ENCODE measurements at regions not wholly inside any gene's neighbourhood (a gene's known extent, or its start where the extent isn't known, plus 50 kb on each side); places are given as distances from the start of the nearest gene placed in this dataset.

DNA sequence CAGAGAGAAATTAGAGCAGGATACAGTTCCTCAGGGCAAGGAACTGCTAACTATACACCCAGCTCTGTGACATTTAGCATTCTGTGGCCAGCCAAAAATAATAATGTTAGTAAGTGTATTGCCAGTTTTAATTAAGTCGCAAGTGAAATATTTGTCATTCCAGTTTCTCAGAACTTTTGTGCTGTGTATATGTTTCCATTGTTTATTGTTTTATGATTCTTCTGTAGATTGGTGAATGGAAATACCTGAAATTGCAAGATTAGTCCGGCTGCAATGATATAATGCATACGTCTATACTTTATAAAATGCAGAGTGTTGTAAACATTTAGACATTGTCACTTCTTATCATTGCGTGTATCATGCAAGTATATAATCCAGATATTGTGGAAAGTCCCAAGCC lies 351.3 kb upstream of the GRM7 start:
- TF ChIP-seq, protein P1, sequence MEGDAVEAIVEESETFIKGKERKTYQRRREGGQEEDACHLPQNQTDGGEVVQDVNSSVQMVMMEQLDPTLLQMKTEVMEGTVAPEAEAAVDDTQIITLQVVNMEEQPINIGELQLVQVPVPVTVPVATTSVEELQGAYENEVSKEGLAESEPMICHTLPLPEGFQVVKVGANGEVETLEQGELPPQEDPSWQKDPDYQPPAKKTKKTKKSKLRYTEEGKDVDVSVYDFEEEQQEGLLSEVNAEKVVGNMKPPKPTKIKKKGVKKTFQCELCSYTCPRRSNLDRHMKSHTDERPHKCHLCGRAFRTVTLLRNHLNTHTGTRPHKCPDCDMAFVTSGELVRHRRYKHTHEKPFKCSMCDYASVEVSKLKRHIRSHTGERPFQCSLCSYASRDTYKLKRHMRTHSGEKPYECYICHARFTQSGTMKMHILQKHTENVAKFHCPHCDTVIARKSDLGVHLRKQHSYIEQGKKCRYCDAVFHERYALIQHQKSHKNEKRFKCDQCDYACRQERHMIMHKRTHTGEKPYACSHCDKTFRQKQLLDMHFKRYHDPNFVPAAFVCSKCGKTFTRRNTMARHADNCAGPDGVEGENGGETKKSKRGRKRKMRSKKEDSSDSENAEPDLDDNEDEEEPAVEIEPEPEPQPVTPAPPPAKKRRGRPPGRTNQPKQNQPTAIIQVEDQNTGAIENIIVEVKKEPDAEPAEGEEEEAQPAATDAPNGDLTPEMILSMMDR (IDR thresholded peaks at IDR 0.05), result no peak
- no peak for TF ChIP-seq POLR2A (IDR thresholded peaks at IDR 0.05)
